NB4 (cell line): ENCODE measurements at regions not wholly inside any gene's neighbourhood (a gene's known extent, or its start where the extent isn't known, plus 50 kb on each side); places are given as distances from the start of the nearest gene placed in this dataset.

Source experiments
- DNase-seq: peaks from one replicate; pipeline ENCODE4 v3.0.0; 2010; ENCODE audit warnings: low read depth
- H3K4me3 ChIP-seq: one replicate; pipeline ENCODE4 v1.5.1; 2011; ENCODE audit warnings: mild to moderate bottlenecking, low read depth, low read length, moderate library complexity
- MYC ChIP-seq: IDR thresholded peaks from 2 replicates; pipeline ENCODE4 v1.6.1; 2011; ENCODE audit warnings: low read depth, low read length
- POLR2A ChIP-seq: IDR thresholded peaks from 2 replicates; pipeline ENCODE4 v1.6.1; 2011; ENCODE audit warnings: mild to moderate bottlenecking; ENCODE audit not compliant: insufficient read length; ENCODE audit errors: extremely low read depth
- TF ChIP-seq, protein P1 (sequence below): IDR thresholded peaks from one replicate; pipeline ENCODE4 v1.5.1; 2012; ENCODE audit warnings: low read depth, low read length
- TF ChIP-seq, protein P2 (sequence below): IDR thresholded peaks from 2 replicates; pipeline ENCODE4 v1.6.1; 2011; ENCODE audit warnings: low read depth, low read length

DNA sequence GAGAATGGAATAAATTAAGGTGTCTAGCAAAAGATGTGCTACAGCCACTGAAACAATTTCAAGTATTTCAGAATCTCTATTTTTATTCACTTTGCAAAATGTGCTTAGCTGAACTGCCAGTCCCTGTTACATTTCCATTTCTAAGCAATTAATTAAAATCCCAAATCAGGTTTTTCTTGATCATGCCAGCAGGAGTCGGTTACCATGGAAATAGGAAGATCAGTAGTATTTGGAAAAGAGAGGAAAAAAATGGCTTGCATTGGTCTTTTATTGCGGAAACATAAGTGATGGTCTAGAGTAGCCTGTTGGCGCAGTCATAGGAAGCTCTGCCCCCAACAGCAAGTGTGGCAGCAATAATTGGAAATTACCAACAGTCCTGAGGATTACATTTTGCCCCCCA, 867.1 kb downstream of the GATA3 start:
- TF ChIP-seq, protein P1, sequence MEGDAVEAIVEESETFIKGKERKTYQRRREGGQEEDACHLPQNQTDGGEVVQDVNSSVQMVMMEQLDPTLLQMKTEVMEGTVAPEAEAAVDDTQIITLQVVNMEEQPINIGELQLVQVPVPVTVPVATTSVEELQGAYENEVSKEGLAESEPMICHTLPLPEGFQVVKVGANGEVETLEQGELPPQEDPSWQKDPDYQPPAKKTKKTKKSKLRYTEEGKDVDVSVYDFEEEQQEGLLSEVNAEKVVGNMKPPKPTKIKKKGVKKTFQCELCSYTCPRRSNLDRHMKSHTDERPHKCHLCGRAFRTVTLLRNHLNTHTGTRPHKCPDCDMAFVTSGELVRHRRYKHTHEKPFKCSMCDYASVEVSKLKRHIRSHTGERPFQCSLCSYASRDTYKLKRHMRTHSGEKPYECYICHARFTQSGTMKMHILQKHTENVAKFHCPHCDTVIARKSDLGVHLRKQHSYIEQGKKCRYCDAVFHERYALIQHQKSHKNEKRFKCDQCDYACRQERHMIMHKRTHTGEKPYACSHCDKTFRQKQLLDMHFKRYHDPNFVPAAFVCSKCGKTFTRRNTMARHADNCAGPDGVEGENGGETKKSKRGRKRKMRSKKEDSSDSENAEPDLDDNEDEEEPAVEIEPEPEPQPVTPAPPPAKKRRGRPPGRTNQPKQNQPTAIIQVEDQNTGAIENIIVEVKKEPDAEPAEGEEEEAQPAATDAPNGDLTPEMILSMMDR = no peak
- H3K4me3 ChIP-seq = no peak overlapping the region
- DNase-seq = no peak

DNA sequence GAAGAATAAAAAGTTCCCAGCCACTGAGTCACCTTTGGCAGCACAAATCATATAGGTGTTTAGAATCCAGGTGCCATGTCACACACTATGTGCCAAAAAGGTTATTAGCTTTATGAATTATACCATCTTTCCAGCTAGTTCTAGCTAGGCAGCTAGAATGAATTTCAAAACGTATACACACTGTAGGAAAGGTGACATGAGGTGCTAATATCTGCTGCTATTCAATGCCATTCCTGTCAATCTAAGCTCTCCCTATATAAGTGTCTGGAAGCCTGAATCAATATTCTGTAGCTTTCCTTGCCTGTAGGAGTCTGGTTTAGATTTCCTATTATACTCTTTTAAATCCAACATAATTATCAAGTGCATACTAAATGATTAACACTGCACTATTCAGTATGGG, 868.6 kb downstream of the GATA3 start:
- no peak for DNase-seq
- TF ChIP-seq, protein P2, sequence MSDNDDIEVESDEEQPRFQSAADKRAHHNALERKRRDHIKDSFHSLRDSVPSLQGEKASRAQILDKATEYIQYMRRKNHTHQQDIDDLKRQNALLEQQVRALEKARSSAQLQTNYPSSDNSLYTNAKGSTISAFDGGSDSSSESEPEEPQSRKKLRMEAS = no peak
- no peak for TF ChIP-seq POLR2A
- TF ChIP-seq MYC = no peak
- TF ChIP-seq, protein P1 = no peak
- no peak overlapping the region for H3K4me3 ChIP-seq

DNA sequence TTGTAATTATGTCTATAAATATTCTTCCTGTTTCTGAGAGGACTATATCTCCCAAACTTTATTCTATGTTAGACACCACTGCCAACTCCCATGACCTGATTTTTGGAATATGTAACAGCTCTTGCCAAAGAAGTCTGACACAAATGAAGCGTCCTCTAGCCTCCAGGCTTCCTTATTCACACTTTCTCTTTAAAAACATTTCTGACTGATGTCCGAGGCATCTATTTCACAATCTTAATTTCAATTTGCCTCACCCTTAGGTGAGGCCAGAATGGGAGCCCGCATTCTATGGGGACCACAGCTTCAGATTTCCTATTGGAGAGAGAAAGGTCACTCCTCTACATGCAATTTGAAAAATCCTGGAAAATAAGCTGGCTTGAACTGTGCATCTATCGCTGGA, 873.2 kb downstream of the GATA3 start:
- TF ChIP-seq, protein P2 = no peak
- TF ChIP-seq MYC = no peak
- TF ChIP-seq POLR2A = no peak
- TF ChIP-seq, protein P1 = no peak
- no peak for DNase-seq
- no peak overlapping the region for H3K4me3 ChIP-seq

DNA sequence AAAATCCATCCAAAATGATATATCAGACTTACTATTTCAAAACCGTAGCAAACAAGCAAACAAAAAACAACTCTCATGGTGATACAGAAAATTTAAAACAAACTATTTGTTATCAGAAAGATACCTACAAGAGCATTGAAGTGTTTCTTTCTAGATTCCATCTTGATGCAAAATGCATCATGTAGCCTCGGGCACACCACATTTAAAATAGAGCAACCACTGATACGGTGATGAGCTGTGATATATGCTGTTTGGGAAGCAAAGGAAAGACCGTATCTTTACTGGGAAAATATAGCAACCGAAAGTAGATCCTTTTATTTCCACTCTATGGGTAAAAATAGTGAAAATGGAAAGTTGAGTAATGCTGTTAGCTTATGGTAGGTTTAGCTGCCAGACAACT, 892.0 kb downstream of the GATA3 start:
- TF ChIP-seq, protein P2 = no peak
- TF ChIP-seq, protein P1 = no peak
- TF ChIP-seq POLR2A (no peak), MYC (no peak)
- H3K4me3 ChIP-seq = no peak overlapping the region
- no peak for DNase-seq

DNA sequence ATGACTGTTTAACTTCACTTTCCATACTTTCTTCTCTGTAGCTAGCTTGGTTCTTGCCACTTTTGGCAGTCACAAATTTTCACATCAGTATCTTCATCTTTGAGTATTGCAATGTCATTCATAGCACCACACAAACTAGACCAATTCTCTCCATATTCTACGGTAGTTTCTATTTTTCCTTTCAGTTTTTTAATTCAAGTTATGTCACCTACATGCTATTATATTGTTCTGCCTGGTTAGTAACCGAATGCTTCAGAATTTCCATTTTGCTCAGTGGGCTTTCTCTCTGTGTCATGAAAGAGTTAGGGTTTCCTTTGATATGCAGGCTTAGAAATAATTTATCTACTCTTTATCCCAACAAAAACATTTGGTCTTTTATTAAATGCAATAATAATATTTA, 896.5 kb downstream of the GATA3 start:
- H3K4me3 ChIP-seq = no peak overlapping the region
- TF ChIP-seq, protein P2 = no peak
- TF ChIP-seq MYC = no peak
- TF ChIP-seq, protein P1 = no peak
- no peak for TF ChIP-seq POLR2A
- no peak for DNase-seq

DNA sequence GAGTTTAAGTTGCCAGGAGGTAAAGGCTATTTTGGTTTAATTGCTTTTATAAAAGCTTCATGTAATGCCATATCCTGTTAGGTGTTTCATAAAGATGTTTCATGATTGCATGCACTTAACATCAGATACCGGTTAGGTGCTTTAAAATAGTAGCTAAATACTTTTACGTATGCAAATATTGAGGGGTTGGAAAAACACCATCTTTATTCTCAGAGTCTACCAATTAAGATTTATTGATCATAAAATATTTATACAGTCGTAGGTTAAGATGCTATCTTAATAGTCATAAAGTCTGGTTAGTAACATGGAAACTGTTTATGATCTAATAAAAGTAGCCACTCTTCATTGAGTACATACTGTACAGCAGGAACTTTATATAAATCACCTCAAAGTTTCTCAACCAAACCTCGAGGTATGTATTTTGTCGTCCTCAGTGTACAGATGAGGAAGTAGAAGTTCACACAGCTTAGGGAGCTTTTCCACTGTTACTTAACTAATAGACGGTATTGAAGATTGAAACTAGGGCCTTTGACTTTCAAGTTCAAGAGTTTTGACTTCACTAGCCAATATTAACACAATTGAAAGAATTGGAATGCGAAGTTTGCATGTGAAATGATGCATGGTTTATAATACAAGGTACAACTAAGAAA, 897.1 kb downstream of the GATA3 start:
- DNase-seq = no peak
- TF ChIP-seq, protein P2 = no peak
- no peak for TF ChIP-seq MYC
- TF ChIP-seq POLR2A = no peak
- TF ChIP-seq, protein P1 = no peak
- no peak overlapping the region for H3K4me3 ChIP-seq
